H1 (cell line): ENCODE measurements at regions not wholly inside any gene's neighbourhood (a gene's known extent, or its start where the extent isn't known, plus 50 kb on each side); places are given as distances from the start of the nearest gene placed in this dataset.

ENCODE experiments used
- CTCF ChIA-PET: fragments of 300-600 bp; sonication (Branson Sonifier 250); formaldehyde crosslinking; loops from one replicate; lab custom pipeline; 2021; ENCODE audit not compliant: partially characterized antibody; lab: Charles Lee
- POLR2A ChIA-PET: fragments of 300-600 bp; sonication (Branson Sonifier 250); formaldehyde crosslinking; loops from one replicate; lab custom pipeline; 2021; ENCODE audit warnings: inconsistent platforms; ENCODE audit not compliant: partially characterized antibody; lab: Charles Lee
- DNase-seq, 2 experiments: peaks; one replicate each; pipeline versions ENCODE4 v3.0.0 to v3.0.0-alpha.2; 2010 to 2022; ENCODE audit warnings: low spot score in 2 of 2, low read depth in 1 of 2, mixed read lengths in 1 of 2
- FAIRE-seq: peaks from 2 replicates; lab custom pipeline; 2011; peaks lifted over from hg19 to GRCh38; lab: Jason Lieb, UNC
- H2AFZ ChIP-seq: 2 replicates; pipeline ENCODE4 v1.8.1; 2012; ENCODE audit warnings: low read length, inconsistent platforms
- H2AK5ac ChIP-seq: 2 replicates; pipeline ENCODE4 v1.6.1; 2013; ENCODE audit warnings: low read depth, low read length
- H2BK120ac ChIP-seq: replicated peaks from 2 replicates; pipeline ENCODE3; 2013; ENCODE audit warnings: low read depth, low read length, inconsistent platforms
- H2BK12ac ChIP-seq: 2 replicates; pipeline ENCODE4 v1.6.1; 2013; ENCODE audit warnings: low read depth, low read length
- H2BK15ac ChIP-seq: 2 replicates; pipeline ENCODE4 v1.6.1; 2013; ENCODE audit warnings: low read length
- H2BK20ac ChIP-seq: 2 replicates; pipeline ENCODE4 v1.6.1; 2013; ENCODE audit warnings: low read length
- H2BK5ac ChIP-seq: 2 replicates; pipeline ENCODE4 v1.6.1; 2013; ENCODE audit warnings: low read depth, low read length
- H3K14ac ChIP-seq: 2 replicates; pipeline ENCODE4 v1.6.1; 2013; ENCODE audit warnings: inconsistent platforms; ENCODE audit not compliant: insufficient read length
- H3K18ac ChIP-seq: 2 replicates; pipeline ENCODE4 v1.6.1; 2013; ENCODE audit warnings: low read length; ENCODE audit errors: extremely low read depth
- H3K23ac ChIP-seq: 2 replicates; pipeline ENCODE4 v1.6.1; 2013; ENCODE audit warnings: inconsistent platforms; ENCODE audit not compliant: insufficient read length
- H3K23me2 ChIP-seq: 2 replicates; pipeline ENCODE4 v1.6.1; 2013; ENCODE audit warnings: low read depth, low read length
- H3K27ac ChIP-seq: 2 replicates; pipeline ENCODE4 v1.6.1; 2011; ENCODE audit warnings: low read depth, low read length, inconsistent platforms
- H3K27me3 ChIP-seq, 4 experiments: replicated peaks in 1 of 4; 1 replicate in 1 of 4; 2 replicates in 3 of 4; pipeline versions ENCODE4 v1.6.1 to v1.8.1; 2011 to 2013; ENCODE audit warnings: low read length in 3 of 4, mild to moderate bottlenecking in 3 of 4, inconsistent platforms in 2 of 4, mixed read lengths in 2 of 4, moderate library complexity in 1 of 4; ENCODE audit not compliant: control insufficient read depth in 3 of 4, insufficient read depth in 3 of 4; ENCODE audit errors: extremely low read depth in 1 of 4
- H3K36me3 ChIP-seq, 4 experiments: 2 replicates each; pipeline versions ENCODE4 v1.6.1 to v1.8.1; 2011 to 2013; ENCODE audit warnings: mild to moderate bottlenecking in 4 of 4, low read length in 3 of 4, moderate library complexity in 2 of 4, control low read depth in 1 of 4, inconsistent platforms in 1 of 4; ENCODE audit not compliant: insufficient read depth in 4 of 4, control insufficient read depth in 2 of 4
- H3K4ac ChIP-seq: replicated peaks from 2 replicates; pipeline ENCODE3; 2013; ENCODE audit warnings: low read length, low read depth, mixed read lengths, inconsistent platforms; ENCODE audit not compliant: insufficient read length
- H3K4me1 ChIP-seq, 4 experiments: replicated peaks in 1 of 4; 1 replicate in 1 of 4; 2 replicates in 3 of 4; pipeline versions ENCODE4 v1.6.1 to v1.8.1; 2011 to 2013; ENCODE audit warnings: low read length in 3 of 4, inconsistent platforms in 2 of 4, mixed read lengths in 1 of 4; ENCODE audit not compliant: insufficient read depth in 4 of 4, control insufficient read depth in 3 of 4
- H3K4me2 ChIP-seq, 2 experiments: 2 replicates each; pipeline versions ENCODE4 v1.6.1 to v1.8.1; 2011 to 2013; ENCODE audit warnings: low read depth in 2 of 2, low read length in 2 of 2, control low read depth in 1 of 2, inconsistent platforms in 1 of 2, mild to moderate bottlenecking in 1 of 2; ENCODE audit not compliant: insufficient read depth in 1 of 2
- H3K4me3 ChIP-seq, 4 experiments: fragments of 200-600, 300-600 bp in 1 of 4; sonication (generic), shearing (Covaris generic), sonication (Bioruptor Twin) in 1 of 4; 2 replicates each; pipeline versions ENCODE4 v1.5.1 to v1.8.1; 2011 to 2016; ENCODE audit warnings: low read length in 4 of 4, low read depth in 3 of 4, control low read depth in 2 of 4, inconsistent platforms in 2 of 4, mild to moderate bottlenecking in 2 of 4, mixed read lengths in 1 of 4, moderate library complexity in 1 of 4; ENCODE audit not compliant: insufficient read depth in 2 of 4; ENCODE audit errors: extremely low read depth in 1 of 4
- H3K56ac ChIP-seq: replicated peaks from 2 replicates; pipeline ENCODE3; 2013; ENCODE audit warnings: low read depth, mild to moderate bottlenecking, mixed read lengths, low read length, inconsistent platforms; ENCODE audit not compliant: insufficient read length
- H3K79me1 ChIP-seq: 2 replicates; pipeline ENCODE4 v1.6.1; 2013; ENCODE audit warnings: low read depth, low read length, control low read depth
- H3K79me2 ChIP-seq, 2 experiments: 2 replicates each; pipeline versions ENCODE4 v1.6.1 to v1.8.1; 2012 to 2013; ENCODE audit warnings: low read length in 2 of 2, mild to moderate bottlenecking in 2 of 2, inconsistent platforms in 1 of 2; ENCODE audit not compliant: insufficient read depth in 2 of 2, control insufficient read depth in 1 of 2
- H3K9ac ChIP-seq, 4 experiments: replicated peaks in 1 of 4; 1 replicate in 1 of 4; 2 replicates in 3 of 4; pipeline versions ENCODE4 v1.6.1 to v1.8.1; 2011 to 2013; ENCODE audit warnings: low read depth in 3 of 4, low read length in 3 of 4, control low read depth in 2 of 4, mild to moderate bottlenecking in 2 of 4, moderate library complexity in 2 of 4, inconsistent platforms in 1 of 4; ENCODE audit errors: extremely low read depth in 1 of 4
- H3K9me3 ChIP-seq, 2 experiments: 2 replicates each; pipeline versions ENCODE4 v1.6.1 to v1.8.1; 2012 to 2013; ENCODE audit warnings: mild to moderate bottlenecking in 2 of 2, moderate library complexity in 2 of 2, control low read depth in 1 of 2, inconsistent platforms in 1 of 2, low read depth in 1 of 2, low read length in 1 of 2, mixed read lengths in 1 of 2; ENCODE audit not compliant: insufficient read depth in 2 of 2
- H4K20me1 ChIP-seq, 2 experiments: replicated peaks in 1 of 2; 2 replicates each; pipeline versions ENCODE3 to v1.8.1; 2011 to 2013; ENCODE audit warnings: inconsistent platforms in 2 of 2, low read length in 2 of 2, mild to moderate bottlenecking in 1 of 2; ENCODE audit not compliant: insufficient read depth in 2 of 2, control insufficient read depth in 1 of 2
- H4K5ac ChIP-seq: 2 replicates; pipeline ENCODE4 v1.6.1; 2013; ENCODE audit warnings: low read length, low read depth, mixed read lengths, inconsistent platforms; ENCODE audit not compliant: insufficient read length
- H4K8ac ChIP-seq: 2 replicates; pipeline ENCODE4 v1.8.0; 2013; ENCODE audit warnings: mild to moderate bottlenecking, moderate library complexity, low read length, inconsistent platforms; ENCODE audit not compliant: insufficient read depth; ENCODE audit errors: extremely low read depth
- H4K91ac ChIP-seq: replicated peaks from 2 replicates; pipeline ENCODE3; 2013; ENCODE audit warnings: low read length, mixed read lengths, inconsistent platforms; ENCODE audit not compliant: insufficient read length
- CHD2 ChIP-seq: IDR thresholded peaks from 2 replicates; pipeline ENCODE4 v1.6.1; 2012; ENCODE audit warnings: low read length, improper control_type of control experiment
- E2F6 ChIP-seq: IDR thresholded peaks from 2 replicates; pipeline ENCODE4 v1.6.1; 2012; ENCODE audit warnings: inconsistent platforms
- KDM1A ChIP-seq: fragments of 200-600, 300-600 bp; sonication (generic); IDR thresholded peaks from 2 replicates; pipeline ENCODE4 v1.7.1; 2016; ENCODE audit warnings: mild to moderate bottlenecking, low read length, borderline replicate concordance
- TF ChIP-seq, protein P1 (sequence below): IDR thresholded peaks from 2 replicates; pipeline ENCODE4 v1.6.1; 2011; ENCODE audit warnings: low read length, improper control_type of control experiment

DNA sequence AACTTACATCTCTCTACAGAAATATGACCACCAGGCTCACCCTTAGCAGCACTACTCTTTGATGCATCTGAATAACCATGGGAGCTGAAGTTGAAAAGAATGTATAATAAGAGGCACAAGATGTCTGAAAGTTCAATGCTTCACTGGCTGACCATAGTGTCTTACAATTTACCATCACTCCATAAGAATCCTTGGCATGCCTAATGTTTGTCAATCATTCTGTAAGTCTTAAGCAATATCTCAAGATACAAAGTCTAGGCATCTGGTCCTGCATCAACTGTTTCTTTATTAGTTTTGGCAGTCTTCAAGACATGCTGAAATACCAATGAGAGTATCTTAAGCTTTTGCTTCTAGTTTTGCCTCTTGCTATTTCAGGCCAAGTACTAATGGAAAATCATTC is 755.5 kb downstream of the STIM2 start:
- Histone ChIP-seq H4K91ac (no peak overlapping the region), H2BK12ac (no peak overlapping the region), H2BK20ac (no peak overlapping the region), H3K9ac (no peak overlapping the region), H3K4ac (no peak overlapping the region), H3K4me3 (no peak overlapping the region), H3K4me2 (no peak overlapping the region), H3K4me1 (peaks cover 0 to 4% (median 0%) of the 10 kb centered on the region in 4 experiments; a peak in 2 of 7 replicates), H2AFZ (no peak overlapping the region), H4K5ac (no peak overlapping the region), H3K79me1 (no peaks in the 10 kb centered on the region), H3K56ac (no peak overlapping the region), H3K23ac (no peak overlapping the region), H3K79me2 (no peaks in the 10 kb centered on the region), H3K14ac (no peak overlapping the region), H2BK120ac (no peak overlapping the region), H4K20me1 (no peaks in the 10 kb centered on the region), H3K9me3 (no peaks in the 10 kb centered on the region), H3K23me2 (no peaks in the 10 kb centered on the region; the same call in 1 of the 2 replicates), H3K27me3 (no peaks in the 10 kb centered on the region), H2BK15ac (no peak overlapping the region), H3K36me3 (no peaks in the 10 kb centered on the region), H2AK5ac (no peak overlapping the region), H4K8ac (no peak overlapping the region), H3K18ac (no peak overlapping the region), H2BK5ac (no peak overlapping the region), H3K27ac (no peak overlapping the region)
- CTCF ChIA-PET: no interaction called here
- no peak for TF ChIP-seq CHD2
- no peak for TF ChIP-seq E2F6
- TF ChIP-seq, protein P1, sequence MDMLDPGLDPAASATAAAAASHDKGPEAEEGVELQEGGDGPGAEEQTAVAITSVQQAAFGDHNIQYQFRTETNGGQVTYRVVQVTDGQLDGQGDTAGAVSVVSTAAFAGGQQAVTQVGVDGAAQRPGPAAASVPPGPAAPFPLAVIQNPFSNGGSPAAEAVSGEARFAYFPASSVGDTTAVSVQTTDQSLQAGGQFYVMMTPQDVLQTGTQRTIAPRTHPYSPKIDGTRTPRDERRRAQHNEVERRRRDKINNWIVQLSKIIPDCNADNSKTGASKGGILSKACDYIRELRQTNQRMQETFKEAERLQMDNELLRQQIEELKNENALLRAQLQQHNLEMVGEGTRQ: no peak
- no peak for TF ChIP-seq KDM1A
- POLR2A ChIA-PET: no interaction called here
- no peak for DNase-seq
- no peak for FAIRE-seq
